CD4-positive, alpha-beta memory T cell (primary cell): ENCODE measurements at regions not wholly inside any gene's neighbourhood (a gene's known extent, or its start where the extent isn't known, plus 50 kb on each side); places are given as distances from the start of the nearest gene placed in this dataset.
"Not testable (repeated sequence)": the region's sequence is repeated elsewhere in the genome, so short reads cannot be mapped to it uniquely, and the experiment has no call there.

Experiments
- CTCF ChIA-PET: fragments of 350-600 bp; sonication (Branson Sonifier 250); formaldehyde crosslinking; loops from one replicate; lab custom pipeline; 2021; ENCODE audit warnings: inconsistent platforms; ENCODE audit not compliant: partially characterized antibody; lab: Charles Lee
- POLR2A ChIA-PET: fragments of 350-600 bp; sonication (Branson Sonifier 250); formaldehyde crosslinking; loops from one replicate; lab custom pipeline; 2021; ENCODE audit not compliant: partially characterized antibody; lab: Charles Lee
- DNase-seq, 5 donors: peaks; one replicate each; pipeline versions ENCODE4 v3.0.0 to v3.0.0-alpha.2; 2020 to 2022; ENCODE audit warnings: mixed read lengths in 1 of 5
- H3K27ac ChIP-seq: one replicate; pipeline ENCODE4 v1.7.0; 2013; ENCODE audit warnings: low read depth, low read length
- H3K27me3 ChIP-seq: 2 replicates; pipeline ENCODE4 v1.7.0; 2013; ENCODE audit warnings: mild to moderate bottlenecking, low read length, moderate library complexity; ENCODE audit not compliant: insufficient read depth
- H3K36me3 ChIP-seq: 2 replicates; pipeline ENCODE4 v1.7.0; 2013; ENCODE audit warnings: mild to moderate bottlenecking, low read length, moderate library complexity; ENCODE audit not compliant: insufficient read depth
- H3K4me1 ChIP-seq: 2 replicates; pipeline ENCODE4 v1.7.0; 2013; ENCODE audit warnings: mild to moderate bottlenecking, low read length, moderate library complexity; ENCODE audit not compliant: insufficient read depth
- H3K4me3 ChIP-seq, 2 donors: one replicate each; pipeline ENCODE4 v1.7.0; 2013; ENCODE audit warnings: low read length in 2 of 2, mild to moderate bottlenecking in 1 of 2
- H3K9me3 ChIP-seq, 2 donors: one replicate each; pipeline ENCODE4 v1.7.0; 2013; ENCODE audit warnings: low read length in 2 of 2, control low read depth in 1 of 2; ENCODE audit not compliant: control insufficient read depth in 1 of 2
- H3K27ac Mint-ChIP-seq, 7 donors: one replicate each; pipeline ENCODE4 v1.8.0; 2020 to 2021; ENCODE audit warnings: mixed read lengths in 7 of 7, mild to moderate bottlenecking in 6 of 7, inconsistent platforms in 3 of 7, moderate library complexity in 3 of 7
- H3K27me3 Mint-ChIP-seq, 2 donors: one replicate each; pipeline ENCODE4 v1.8.0; 2020 to 2021; ENCODE audit warnings: mixed read lengths in 2 of 2
- H3K36me3 Mint-ChIP-seq, 2 donors: one replicate each; pipeline ENCODE4 v1.8.0; 2020 to 2021; ENCODE audit warnings: mixed read lengths in 2 of 2, inconsistent platforms in 1 of 2, mild to moderate bottlenecking in 1 of 2
- H3K4me1 Mint-ChIP-seq, 4 donors: one replicate each; pipeline ENCODE4 v1.8.0; 2020 to 2021; ENCODE audit warnings: mixed read lengths in 4 of 4, mild to moderate bottlenecking in 1 of 4
- H3K4me3 Mint-ChIP-seq, 8 donors: one replicate each; pipeline ENCODE4 v1.8.0; 2020 to 2021; ENCODE audit warnings: mixed read lengths in 8 of 8, mild to moderate bottlenecking in 7 of 8, moderate library complexity in 6 of 8, inconsistent platforms in 3 of 8
- H3K9me3 Mint-ChIP-seq, 8 donors: one replicate each; pipeline ENCODE4 v1.8.0; 2020 to 2021; ENCODE audit warnings: mixed read lengths in 8 of 8, mild to moderate bottlenecking in 5 of 8, inconsistent platforms in 3 of 8, moderate library complexity in 1 of 8
- intact Hi-C: fragments of 100-400 bp; cut with micrococcal nuclease; formaldehyde crosslinking; loops from one replicate; pipeline ENCODE4 v1.15.1; 2023

DNA sequence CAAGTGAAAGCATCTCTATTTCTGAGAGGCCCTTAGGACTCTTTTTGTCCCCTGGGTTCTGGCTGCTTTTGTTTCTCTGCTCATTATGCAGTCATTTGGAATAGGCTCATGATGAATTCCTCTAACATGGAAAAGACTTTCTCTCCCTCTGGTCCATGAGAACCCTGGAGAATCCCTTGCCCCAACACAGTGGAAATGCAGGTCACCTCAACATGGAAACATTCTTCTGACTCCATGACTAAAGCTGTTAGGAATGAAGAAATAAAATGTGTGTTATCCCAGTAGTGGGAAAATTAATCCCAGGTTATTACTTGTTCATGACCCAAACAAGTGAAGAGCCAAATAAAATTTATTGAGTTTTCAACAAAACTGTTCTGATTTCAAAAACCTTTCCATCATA lies 458.6 kb downstream of the EPM2A start:
- H3K36me3 Mint-ChIP-seq = no peaks in the 10 kb centered on the region
- ChIA-PET POLR2A (no interaction called here), CTCF (no interaction called here)
- peaks cover 0 to 4% (median 0%) of the 10 kb centered on the region in 8 donors for H3K9me3 Mint-ChIP-seq
- DNase-seq = no peak
- H3K4me1 Mint-ChIP-seq = no peaks in the 10 kb centered on the region
- Histone ChIP-seq H3K27ac (no peak overlapping the region), H3K4me3 (no peak overlapping the region), H3K4me1 (no peaks in the 10 kb centered on the region), H3K36me3 (no peaks in the 10 kb centered on the region), H3K27me3 (no peaks in the 10 kb centered on the region), H3K9me3 (no peaks in the 10 kb centered on the region)
- H3K4me3 Mint-ChIP-seq = no peak overlapping the region
- peaks cover 0 to 1% of the 10 kb centered on the region in 2 donors for H3K27me3 Mint-ChIP-seq
- intact Hi-C loops = no loop called here
- H3K27ac Mint-ChIP-seq = no peak overlapping the region

DNA sequence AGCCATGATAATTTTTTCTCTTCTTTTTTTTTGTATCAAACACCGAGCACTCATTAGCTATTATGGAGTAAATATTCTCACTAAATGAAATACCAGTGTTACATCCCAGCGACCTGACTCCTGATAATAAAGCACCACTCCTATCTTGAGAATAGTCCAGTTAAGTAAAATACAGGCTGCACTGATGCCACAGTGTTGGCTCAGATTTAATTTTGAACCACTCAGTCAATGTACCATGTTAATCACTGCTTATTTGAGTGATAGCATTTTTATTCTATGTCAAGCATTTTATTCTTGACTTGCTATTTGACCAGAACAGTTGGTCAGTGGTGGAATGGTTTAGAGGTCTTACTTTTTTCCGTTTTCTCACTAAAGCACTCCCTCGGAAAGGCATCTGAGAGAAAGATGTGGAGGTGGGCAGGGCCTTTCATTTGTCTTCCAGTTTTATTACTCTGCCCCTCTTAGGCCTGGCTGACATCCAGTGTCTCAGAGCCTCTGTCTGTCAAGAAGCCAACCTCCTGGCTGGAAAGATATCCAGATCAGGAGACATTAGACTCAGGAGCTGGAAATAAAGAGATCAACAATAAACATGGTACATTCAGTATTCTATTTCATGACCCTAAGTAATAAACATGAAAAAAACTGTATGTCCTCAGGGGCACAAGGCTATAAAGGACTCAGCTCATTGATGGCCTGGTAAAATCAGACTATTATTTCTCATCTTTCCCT lies 457.8 kb downstream of the EPM2A start:
- POLR2A ChIA-PET = no interaction called here
- CTCF ChIA-PET = no interaction called here

DNA sequence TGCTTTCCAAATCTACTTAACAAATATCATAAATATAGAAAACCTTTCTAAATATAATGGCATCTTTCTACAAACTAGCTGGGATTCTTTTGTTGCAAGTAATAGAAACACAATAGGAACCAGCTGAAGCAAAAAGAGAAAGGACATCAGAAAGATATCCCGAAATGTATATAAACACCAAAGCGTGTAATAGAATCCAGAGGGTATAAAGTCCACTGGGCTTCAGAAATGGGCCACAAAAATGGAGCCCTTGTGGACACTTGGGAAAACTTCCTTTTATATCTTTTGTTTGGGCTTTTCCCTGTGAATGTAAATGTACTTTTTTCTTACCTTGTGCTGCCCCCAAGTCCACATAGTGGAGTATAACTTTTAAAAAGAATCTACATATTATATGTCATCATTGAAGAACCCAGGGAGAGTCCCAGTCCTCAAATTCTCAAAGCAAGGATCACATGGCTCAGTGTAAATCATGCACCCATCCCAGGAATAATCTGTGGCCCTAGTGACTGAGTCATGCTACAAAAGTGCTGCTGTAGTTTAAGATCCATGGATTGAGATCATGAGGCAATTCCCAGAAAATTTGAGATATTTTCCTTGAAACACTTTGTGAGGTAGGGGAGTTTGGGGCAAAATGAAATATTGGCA lies 457.0 kb downstream of the EPM2A start:
- Histone ChIP-seq H3K36me3 (no peaks in the 10 kb centered on the region), H3K9me3 (no peaks in the 10 kb centered on the region), H3K4me1 (no peaks in the 10 kb centered on the region), H3K4me3 (no peak overlapping the region), H3K27ac (no peak overlapping the region), H3K27me3 (no peaks in the 10 kb centered on the region)
- no peak for DNase-seq
- H3K4me3 Mint-ChIP-seq = no peak overlapping the region
- ChIA-PET POLR2A (no interaction called here), CTCF (no interaction called here)
- H3K27me3 Mint-ChIP-seq = peaks cover 0 to 3% of the 10 kb centered on the region in 2 donors
- peaks cover 0 to 4% (median 0%) of the 10 kb centered on the region in 8 donors for H3K9me3 Mint-ChIP-seq
- H3K36me3 Mint-ChIP-seq = no peaks in the 10 kb centered on the region
- intact Hi-C loops = no loop called here
- no peaks in the 10 kb centered on the region for H3K4me1 Mint-ChIP-seq
- no peak overlapping the region for H3K27ac Mint-ChIP-seq

More for the DNA sequence above, 457.8 kb downstream of the EPM2A start:
- Histone ChIP-seq H3K9me3 (no peaks in the 10 kb centered on the region), H3K27ac (no peak overlapping the region), H3K36me3 (no peaks in the 10 kb centered on the region), H3K4me1 (no peaks in the 10 kb centered on the region), H3K4me3 (no peak overlapping the region), H3K27me3 (no peaks in the 10 kb centered on the region)
- Mint-ChIP-seq H3K4me3 (no peak overlapping the region), H3K36me3 (no peaks in the 10 kb centered on the region), H3K4me1 (no peaks in the 10 kb centered on the region), H3K27me3 (peaks cover 0 to 3% of the 10 kb centered on the region in 2 donors), H3K9me3 (peaks cover 0 to 4% (median 0%) of the 10 kb centered on the region in 8 donors), H3K27ac (no peak overlapping the region)
- no peak for DNase-seq
- intact Hi-C loops = no loop called here

DNA sequence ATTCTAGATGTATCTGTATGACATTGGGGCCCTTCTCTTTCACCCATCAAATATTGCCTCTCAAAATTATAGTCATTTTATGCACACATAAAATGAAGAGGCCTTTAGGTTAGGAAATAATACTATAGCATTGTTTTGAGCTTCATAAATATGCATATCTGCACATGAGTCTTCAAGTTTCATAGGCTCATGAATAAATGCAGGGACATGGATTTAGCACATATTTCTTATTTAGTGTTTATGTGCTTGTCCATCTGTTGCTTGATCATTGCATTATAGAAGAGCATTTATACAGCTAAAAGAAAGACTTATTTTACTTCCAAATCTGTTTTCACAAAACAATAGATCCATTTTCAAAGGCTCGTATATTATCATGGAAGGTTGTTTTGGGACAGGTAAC lies 455.8 kb downstream of the EPM2A start:
- peaks cover 0 to 6% (median 0%) of the 10 kb centered on the region in 8 donors for H3K9me3 Mint-ChIP-seq
- no peaks in the 10 kb centered on the region for H3K36me3 Mint-ChIP-seq
- Histone ChIP-seq H3K27ac (no peak overlapping the region), H3K36me3 (no peaks in the 10 kb centered on the region), H3K27me3 (no peaks in the 10 kb centered on the region), H3K9me3 (no peaks in the 10 kb centered on the region), H3K4me1 (no peaks in the 10 kb centered on the region), H3K4me3 (no peak overlapping the region)
- no peak for DNase-seq
- intact Hi-C loops = no loop called here
- H3K27me3 Mint-ChIP-seq = peaks cover 0 to 3% of the 10 kb centered on the region in 2 donors
- no peak overlapping the region for H3K27ac Mint-ChIP-seq
- POLR2A ChIA-PET = no interaction called here
- H3K4me3 Mint-ChIP-seq = no peak overlapping the region
- H3K4me1 Mint-ChIP-seq = no peaks in the 10 kb centered on the region
- CTCF ChIA-PET = no interaction called here

DNA sequence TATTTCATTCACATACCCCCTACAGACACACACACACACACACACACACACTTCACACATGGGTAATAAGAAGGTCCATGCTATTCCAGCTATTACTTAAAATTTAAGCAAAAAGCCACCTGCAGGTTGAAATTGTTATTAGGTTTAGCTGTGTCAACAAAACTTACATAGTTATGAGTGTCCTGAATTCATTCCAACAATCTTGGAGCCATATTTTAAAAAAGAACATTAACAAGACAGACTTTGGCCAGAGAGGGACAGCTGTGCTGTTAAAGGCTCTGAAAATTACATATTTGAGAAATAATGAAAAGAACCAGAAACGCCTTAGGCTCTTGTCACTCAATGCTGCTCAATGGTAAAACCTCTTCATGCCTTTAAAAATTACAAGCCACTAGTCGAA lies 455.3 kb downstream of the EPM2A start:
- CTCF ChIA-PET = no interaction called here
- Histone ChIP-seq H3K27ac (no peak overlapping the region), H3K36me3 (no peaks in the 10 kb centered on the region), H3K4me1 (no peaks in the 10 kb centered on the region), H3K4me3 (no peak overlapping the region), H3K9me3 (no peaks in the 10 kb centered on the region), H3K27me3 (no peaks in the 10 kb centered on the region)
- POLR2A ChIA-PET = no interaction called here
- Mint-ChIP-seq H3K27ac (no peak overlapping the region), H3K4me3 (no peak overlapping the region), H3K36me3 (no peaks in the 10 kb centered on the region), H3K27me3 (peaks cover 0 to 3% of the 10 kb centered on the region in 2 donors), H3K4me1 (no peaks in the 10 kb centered on the region), H3K9me3 (peaks cover 0 to 6% (median 0%) of the 10 kb centered on the region in 8 donors)
- intact Hi-C loops = no loop called here
- DNase-seq = no peak

DNA sequence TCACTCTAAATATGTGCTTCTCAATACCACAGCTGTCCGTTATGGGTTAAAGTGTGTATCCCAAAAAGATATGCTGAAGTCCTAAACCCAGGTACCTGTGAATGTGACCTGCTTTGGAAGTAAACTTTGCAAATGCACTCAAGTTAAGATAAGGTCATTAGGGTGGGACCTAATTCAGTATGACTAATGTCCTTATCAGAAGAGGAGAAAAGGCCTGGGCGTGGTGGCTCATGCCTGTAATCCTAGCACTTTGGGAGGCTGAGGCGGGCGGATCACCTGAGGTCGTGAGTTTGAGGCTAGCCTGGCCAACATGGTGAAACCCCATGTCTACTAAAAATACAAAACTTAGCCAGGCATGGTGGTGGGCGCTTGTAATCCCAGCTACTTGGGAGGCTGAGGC lies 452.1 kb downstream of the EPM2A start:
- H3K4me3 Mint-ChIP-seq, H3K27ac Mint-ChIP-seq, DNase-seq, H3K4me1 ChIP-seq, H3K27me3 Mint-ChIP-seq, H3K9me3 ChIP-seq, H3K4me1 Mint-ChIP-seq, H3K27ac ChIP-seq, intact Hi-C loops, H3K9me3 Mint-ChIP-seq, CTCF ChIA-PET, H3K36me3 Mint-ChIP-seq, POLR2A ChIA-PET, H3K4me3 ChIP-seq, H3K27me3 ChIP-seq, H3K36me3 ChIP-seq: not testable (repeated sequence)

DNA sequence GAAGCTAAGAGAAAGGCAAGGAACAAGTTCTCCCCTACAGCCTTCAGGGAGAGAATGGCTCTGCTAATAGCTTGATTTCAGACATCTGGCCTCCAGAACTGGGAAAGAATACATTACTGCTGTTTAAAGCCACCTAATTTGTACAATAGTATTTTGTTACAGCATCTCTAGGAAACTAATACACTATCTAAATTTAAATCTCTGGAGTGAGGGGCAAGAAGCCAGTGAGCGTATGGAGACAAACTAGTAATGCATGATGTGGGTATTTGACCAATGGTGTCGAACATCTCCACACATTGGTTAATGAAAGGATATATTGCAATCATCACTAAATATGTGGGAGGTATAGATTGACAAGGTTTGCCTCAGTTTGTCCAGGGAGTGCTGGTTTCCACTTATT lies 451.5 kb downstream of the EPM2A start:
- DNase-seq = no peak
- intact Hi-C loops = no loop called here
- no peak overlapping the region for H3K27ac Mint-ChIP-seq
- CTCF ChIA-PET = no interaction called here
- no peaks in the 10 kb centered on the region for H3K27me3 ChIP-seq
- H3K36me3 ChIP-seq = no peaks in the 10 kb centered on the region
- H3K4me3 Mint-ChIP-seq = no peak overlapping the region
- peaks cover 0 to 6% (median 2%) of the 10 kb centered on the region in 8 donors for H3K9me3 Mint-ChIP-seq
- no peaks in the 10 kb centered on the region for H3K4me1 ChIP-seq
- H3K9me3 ChIP-seq = no peaks in the 10 kb centered on the region
- H3K36me3 Mint-ChIP-seq = no peaks in the 10 kb centered on the region
- no peak overlapping the region for H3K27ac ChIP-seq
- POLR2A ChIA-PET = no interaction called here
- H3K4me3 ChIP-seq = no peak overlapping the region
- no peaks in the 10 kb centered on the region for H3K4me1 Mint-ChIP-seq
- H3K27me3 Mint-ChIP-seq = peaks cover 0 to 2% of the 10 kb centered on the region in 2 donors
